ENCODE measurements at regions not wholly inside any gene's neighbourhood (a gene's known extent, or its start where the extent isn't known, plus 50 kb on each side); places are given as distances from the start of the nearest gene placed in this dataset.

DNA sequence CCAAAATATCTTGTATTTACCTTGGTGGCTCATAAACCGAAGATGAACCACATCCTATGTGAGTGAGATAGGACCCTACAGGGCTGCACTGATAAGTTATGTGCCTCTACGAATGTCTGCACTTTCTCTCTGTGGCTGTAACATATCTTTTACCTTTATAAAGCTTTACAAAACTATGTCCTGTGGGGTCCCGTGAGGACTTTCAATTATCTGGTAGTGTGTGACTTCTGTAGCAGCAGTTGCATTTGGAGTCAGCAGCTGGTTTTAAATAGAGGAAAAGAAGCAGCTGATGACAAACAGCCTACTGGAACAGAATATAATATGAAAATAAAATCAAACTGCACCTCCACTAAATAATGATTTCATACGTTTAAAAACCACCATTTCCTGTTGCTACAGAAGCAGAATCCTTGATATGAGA is 222.4 kb upstream of the GNAI1 start:
- Histone ChIP-seq H3K9me2 (replicated peaks; ENCODE audit: low read length) (no peaks in the 10 kb centered on the region), H3K27ac (ENCODE audit: low read length) (no peak overlapping the region), H3K9me3 (ENCODE audit: low read length) (no peaks in the 10 kb centered on the region), H3K36me3 (ENCODE audit: low read depth, low read length) (no peaks in the 10 kb centered on the region), H3K79me2 (ENCODE audit: low read length) (no peaks in the 10 kb centered on the region), H3K4me1 (ENCODE audit: insufficient read depth, low read length) (no peaks in the 10 kb centered on the region), H3K27me3 (ENCODE audit: low read length) (no peaks in the 10 kb centered on the region), H3K4me2 (ENCODE audit: low read length) (no peak overlapping the region), H4K20me1 (ENCODE audit: low read length) (no peaks in the 10 kb centered on the region), H3K4me3 (ENCODE audit: low read length) (no peak overlapping the region), H3K9ac (ENCODE audit: low read length) (no peak overlapping the region), H2AFZ (ENCODE audit: low read length) (no peak overlapping the region), H3F3A (ENCODE audit: low read length, unreplicated experiment) (no peaks in the 10 kb centered on the region)
- ChIA-PET POLR2A (ENCODE audit: unreplicated experiment) (no interaction called here), CTCF (interaction anchor here (0.7 kb wide), 1 partner anchor 184 kb away, joined by 3 read pairs; no protein-coding TSS in a partner anchor)
- TF ChIP-seq, protein P1, sequence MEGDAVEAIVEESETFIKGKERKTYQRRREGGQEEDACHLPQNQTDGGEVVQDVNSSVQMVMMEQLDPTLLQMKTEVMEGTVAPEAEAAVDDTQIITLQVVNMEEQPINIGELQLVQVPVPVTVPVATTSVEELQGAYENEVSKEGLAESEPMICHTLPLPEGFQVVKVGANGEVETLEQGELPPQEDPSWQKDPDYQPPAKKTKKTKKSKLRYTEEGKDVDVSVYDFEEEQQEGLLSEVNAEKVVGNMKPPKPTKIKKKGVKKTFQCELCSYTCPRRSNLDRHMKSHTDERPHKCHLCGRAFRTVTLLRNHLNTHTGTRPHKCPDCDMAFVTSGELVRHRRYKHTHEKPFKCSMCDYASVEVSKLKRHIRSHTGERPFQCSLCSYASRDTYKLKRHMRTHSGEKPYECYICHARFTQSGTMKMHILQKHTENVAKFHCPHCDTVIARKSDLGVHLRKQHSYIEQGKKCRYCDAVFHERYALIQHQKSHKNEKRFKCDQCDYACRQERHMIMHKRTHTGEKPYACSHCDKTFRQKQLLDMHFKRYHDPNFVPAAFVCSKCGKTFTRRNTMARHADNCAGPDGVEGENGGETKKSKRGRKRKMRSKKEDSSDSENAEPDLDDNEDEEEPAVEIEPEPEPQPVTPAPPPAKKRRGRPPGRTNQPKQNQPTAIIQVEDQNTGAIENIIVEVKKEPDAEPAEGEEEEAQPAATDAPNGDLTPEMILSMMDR (conservative IDR thresholded peaks at IDR 0.05; ENCODE audit: low read depth, low read length), result no peak
- TF ChIP-seq EZH2 (IDR thresholded peaks at IDR 0.05; ENCODE audit: low read length, unreplicated experiment) (no peak), EZH2phosphoT487 (IDR thresholded peaks at IDR 0.05; ENCODE audit: borderline replicate concordance, low read length) (no peak)
- intact Hi-C loops (cut with micrococcal nuclease), result no loop called here
- DNase-seq, result no peak
- no peak; the same call in 1 of the 2 replicates for ATAC-seq
- no TSS peak for BruUV-seq (replicated peaks)

DNA sequence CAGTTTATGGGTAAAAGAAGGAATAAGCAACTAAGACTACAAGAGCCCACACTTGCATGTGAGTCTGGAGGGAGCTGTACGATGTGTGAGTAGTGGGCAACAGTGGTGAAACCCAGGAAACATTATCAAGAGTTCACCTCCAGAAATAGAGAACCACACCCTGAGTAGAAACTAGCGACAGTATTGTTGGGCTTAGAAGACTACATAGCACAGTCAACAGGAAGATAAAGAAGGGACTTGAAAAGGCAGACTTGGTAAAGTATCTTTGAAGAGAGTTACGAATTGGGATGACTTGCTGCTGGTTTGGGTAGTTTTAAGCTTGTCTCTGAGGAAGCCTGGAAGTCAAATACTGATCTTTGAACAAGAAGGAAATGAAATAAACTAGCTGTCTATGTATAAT is 223.2 kb upstream of the GNAI1 start:
- no peaks in the 10 kb centered on the region for H3K9me3 ChIP-seq (ENCODE audit: low read length)
- no peaks in the 10 kb centered on the region for H4K20me1 ChIP-seq (ENCODE audit: low read length)
- no peaks in the 10 kb centered on the region for H3K9me2 ChIP-seq (replicated peaks; ENCODE audit: low read length)
- H3K4me2 ChIP-seq (ENCODE audit: low read length), result no peak overlapping the region
- ChIA-PET POLR2A (ENCODE audit: unreplicated experiment) (no interaction called here), CTCF (no interaction called here)
- H3K27ac ChIP-seq (ENCODE audit: low read length), result no peak overlapping the region
- no peak for ATAC-seq
- H3K79me2 ChIP-seq (ENCODE audit: low read length), result no peaks in the 10 kb centered on the region
- no peak overlapping the region for H2AFZ ChIP-seq (ENCODE audit: low read length)
- no peaks in the 10 kb centered on the region for H3F3A ChIP-seq (ENCODE audit: low read length, unreplicated experiment)
- intact Hi-C loops (cut with micrococcal nuclease), result no loop called here
- no peak overlapping the region for H3K9ac ChIP-seq (ENCODE audit: low read length)
- BruUV-seq (replicated peaks), result no TSS peak
- no peaks in the 10 kb centered on the region for H3K36me3 ChIP-seq (ENCODE audit: low read depth, low read length)
- no peak for DNase-seq
- no peak overlapping the region for H3K4me3 ChIP-seq (ENCODE audit: low read length)
- H3K4me1 ChIP-seq (ENCODE audit: insufficient read depth, low read length), result no peaks in the 10 kb centered on the region
- H3K27me3 ChIP-seq (ENCODE audit: low read length), result no peaks in the 10 kb centered on the region
- TF ChIP-seq EZH2phosphoT487 (IDR thresholded peaks at IDR 0.05; ENCODE audit: borderline replicate concordance, low read length), result no peak
- TF ChIP-seq, protein P1 (conservative IDR thresholded peaks at IDR 0.05; ENCODE audit: low read depth, low read length), result no peak

DNA sequence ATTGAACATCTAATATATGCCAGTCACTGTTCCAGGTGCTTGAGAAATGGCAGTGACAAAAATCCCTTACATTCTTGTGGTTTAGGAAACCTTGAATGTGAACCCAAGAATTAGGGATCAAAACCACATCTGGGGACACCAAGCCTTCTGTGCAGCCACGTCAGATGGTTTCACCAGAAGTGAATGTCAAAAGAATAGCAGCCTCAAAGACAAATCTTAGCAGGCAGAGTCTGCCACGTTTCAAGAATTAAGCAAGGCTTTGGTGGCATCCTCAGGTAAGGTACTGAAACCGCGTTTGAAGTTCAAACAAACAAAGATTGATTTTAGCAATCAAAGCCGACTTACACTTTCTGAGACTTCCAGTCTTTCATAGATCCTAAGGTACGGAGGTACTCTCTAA is 225.5 kb upstream of the GNAI1 start:
- Histone ChIP-seq H3K27me3 (ENCODE audit: low read length) (no peaks in the 10 kb centered on the region), H3K36me3 (ENCODE audit: low read depth, low read length) (no peaks in the 10 kb centered on the region), H3K79me2 (ENCODE audit: low read length) (no peaks in the 10 kb centered on the region), H3K9me3 (ENCODE audit: low read length) (no peaks in the 10 kb centered on the region), H3K27ac (ENCODE audit: low read length) (no peak overlapping the region), H3K4me1 (ENCODE audit: insufficient read depth, low read length) (no peaks in the 10 kb centered on the region), H3K4me3 (ENCODE audit: low read length) (no peak overlapping the region), H2AFZ (ENCODE audit: low read length) (no peak overlapping the region), H3K9me2 (replicated peaks; ENCODE audit: low read length) (no peaks in the 10 kb centered on the region), H3F3A (ENCODE audit: low read length, unreplicated experiment) (no peaks in the 10 kb centered on the region), H3K9ac (ENCODE audit: low read length) (no peak overlapping the region), H4K20me1 (ENCODE audit: low read length) (no peaks in the 10 kb centered on the region), H3K4me2 (ENCODE audit: low read length) (no peak overlapping the region)
- ChIA-PET CTCF (no interaction called here), POLR2A (ENCODE audit: unreplicated experiment) (no interaction called here)
- DNase-seq, result no peak
- no peak for ATAC-seq
- intact Hi-C loops (cut with micrococcal nuclease), result no loop called here
- TF ChIP-seq EZH2 (IDR thresholded peaks at IDR 0.05; ENCODE audit: low read length, unreplicated experiment) (no peak), EZH2phosphoT487 (IDR thresholded peaks at IDR 0.05; ENCODE audit: borderline replicate concordance, low read length) (no peak)
- TF ChIP-seq, protein P1 (conservative IDR thresholded peaks at IDR 0.05; ENCODE audit: low read depth, low read length), result no peak
- no TSS peak for BruUV-seq (replicated peaks)

Data from PC-3 (cell line).